Pancreas (tissue), 10 donors: ENCODE measurements at regions not wholly inside any gene's neighbourhood (a gene's known extent, or its start where the extent isn't known, plus 50 kb on each side); places are given as distances from the start of the nearest gene placed in this dataset.
"Not testable (repeated sequence)": the region's sequence is repeated elsewhere in the genome, so short reads cannot be mapped to it uniquely, and the experiment has no call there.

Experiments
- ATAC-seq, 4 donors: fragments of 200-7000 bp; cut with Tn5 transposase; one replicate each; pipeline versions ENCODE4 v1.8.0 to v1.9.1; 2020; ENCODE audit warnings: mild to moderate bottlenecking in 4 of 4, moderate library complexity in 4 of 4
- DNase-seq, 6 donors: peaks; one replicate each; pipeline ENCODE4 v3.0.0-alpha.2; 2020
- FAIRE-seq: peaks from 2 replicates; lab custom pipeline; 2012; peaks lifted over from hg19 to GRCh38; lab: Jason Lieb, UNC
- H3K27ac ChIP-seq, 4 donors: fragments of 200-600 bp; sonication (generic); 1 replicate in 3 of 4; 2 replicates in 1 of 4; pipeline versions ENCODE4 v1.5.0 to v1.8.0; 2020
- H3K27me3 ChIP-seq, 4 donors: fragments of 200-600 bp; one replicate each; pipeline ENCODE4 v1.8.0; 2021
- H3K36me3 ChIP-seq, 3 donors: fragments of 200-600 bp; sonication (generic) in 1 of 3; one replicate each; pipeline versions ENCODE4 v1.5.0 to v1.8.0; 2020 to 2021
- H3K4me1 ChIP-seq, 3 donors: fragments of 200-600 bp; one replicate each; pipeline ENCODE4 v1.8.0; 2021
- H3K4me3 ChIP-seq, 4 donors: fragments of 200-600 bp; sonication (generic) in 2 of 4; one replicate each; pipeline versions ENCODE4 v1.5.0 to v1.8.0; 2020 to 2021
- H3K9me3 ChIP-seq, 4 donors: fragments of 200-600 bp; one replicate each; pipeline ENCODE4 v1.8.0; 2021
- WGBS, 2 donors: extraction: QIAGEN DNeasy Blood & Tissue Kit; methylation state at CpG; one replicate each; pipeline ENCODE4 v1.1.7; 2013; 5-methylcytosine and 5-hydroxymethylcytosine counted together
- intact Hi-C, 3 donors: fragments of 100-400 bp; cut with DNase I; formaldehyde crosslinking; loops; one replicate each; pipeline versions ENCODE4 v1.11.1 to v1.14.2; 2022
- TF ChIP-seq, protein P1 (sequence below), 4 donors: fragments of 200-600 bp; sonication (generic) in 3 of 4; IDR thresholded peaks; one replicate each; pipeline versions ENCODE4 v1.5.0 to v1.8.0; 2021; ENCODE audit warnings: antibody characterized with exemption in 4 of 4
- donor health status: healthy with polysubstance abuse.
- donor health status: DM: no; HTN: no; CAD: no; lungs with moderate emphysema.
- donor health status: DM: no; HTN: no; CAD: no.
- donor health status: control.
- donor health status: control.
- donor health status: Bipolar disorder and iron deficiency.
- donor health status: DM: yes; HTN: yes; CAD: no.
- donor health status: DM: no; HTN: no; CAD: no.
- donor health status: DM: no; HTN: no; CAD: no.
- donor health status: DM: yes; HTN: yes; CAD: no.

DNA sequence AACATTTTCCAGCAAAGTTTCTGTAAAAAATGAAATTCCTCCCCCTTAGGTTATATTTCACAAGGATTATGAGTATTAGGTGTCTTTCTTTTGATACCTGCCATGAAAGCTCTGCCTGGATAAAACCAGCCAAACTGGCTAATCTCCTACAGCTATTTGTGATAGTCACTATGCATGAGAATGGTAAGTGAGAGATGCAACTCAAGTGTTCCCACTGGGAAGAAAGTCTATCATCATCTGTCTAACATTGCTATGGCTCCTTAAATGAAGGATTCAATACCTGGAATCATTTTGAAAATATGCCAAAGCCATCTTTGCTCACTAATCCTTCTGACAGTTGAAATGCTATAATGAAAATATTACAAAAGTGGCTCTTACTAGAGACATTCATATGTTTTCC, 339.9 kb upstream of the LRRTM4 start:
- Histone ChIP-seq H3K27me3 (no peaks in the 10 kb centered on the region), H3K27ac (no peak overlapping the region), H3K4me1 (no peaks in the 10 kb centered on the region), H3K9me3 (no peaks in the 10 kb centered on the region), H3K4me3 (no peak overlapping the region), H3K36me3 (no peaks in the 10 kb centered on the region)
- intact Hi-C loops, result no loop called here
- DNase-seq (no peak), FAIRE-seq (no peak), ATAC-seq (no peak)
- TF ChIP-seq, protein P1, sequence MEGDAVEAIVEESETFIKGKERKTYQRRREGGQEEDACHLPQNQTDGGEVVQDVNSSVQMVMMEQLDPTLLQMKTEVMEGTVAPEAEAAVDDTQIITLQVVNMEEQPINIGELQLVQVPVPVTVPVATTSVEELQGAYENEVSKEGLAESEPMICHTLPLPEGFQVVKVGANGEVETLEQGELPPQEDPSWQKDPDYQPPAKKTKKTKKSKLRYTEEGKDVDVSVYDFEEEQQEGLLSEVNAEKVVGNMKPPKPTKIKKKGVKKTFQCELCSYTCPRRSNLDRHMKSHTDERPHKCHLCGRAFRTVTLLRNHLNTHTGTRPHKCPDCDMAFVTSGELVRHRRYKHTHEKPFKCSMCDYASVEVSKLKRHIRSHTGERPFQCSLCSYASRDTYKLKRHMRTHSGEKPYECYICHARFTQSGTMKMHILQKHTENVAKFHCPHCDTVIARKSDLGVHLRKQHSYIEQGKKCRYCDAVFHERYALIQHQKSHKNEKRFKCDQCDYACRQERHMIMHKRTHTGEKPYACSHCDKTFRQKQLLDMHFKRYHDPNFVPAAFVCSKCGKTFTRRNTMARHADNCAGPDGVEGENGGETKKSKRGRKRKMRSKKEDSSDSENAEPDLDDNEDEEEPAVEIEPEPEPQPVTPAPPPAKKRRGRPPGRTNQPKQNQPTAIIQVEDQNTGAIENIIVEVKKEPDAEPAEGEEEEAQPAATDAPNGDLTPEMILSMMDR (IDR thresholded peaks at IDR 0.05), result no peak

DNA sequence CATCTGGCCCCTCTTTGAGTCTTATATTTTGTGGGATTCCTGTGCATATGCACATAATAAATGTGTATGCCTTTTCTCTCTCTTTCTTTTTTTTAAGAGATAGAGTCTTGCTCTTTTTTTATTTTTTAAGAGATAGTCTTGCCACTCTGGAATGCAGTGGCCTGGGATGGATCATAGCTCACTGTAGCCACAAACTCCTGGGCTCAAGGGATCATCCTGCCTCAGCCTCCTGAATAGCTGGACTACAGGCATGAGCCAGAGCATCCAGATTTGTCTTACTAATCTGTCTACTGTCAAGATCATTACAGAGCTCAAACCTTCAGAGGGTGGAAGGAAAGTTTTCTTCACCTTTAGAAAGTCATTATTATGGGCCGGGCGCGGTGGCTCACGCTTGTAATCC, 342.2 kb upstream of the LRRTM4 start:
- Histone ChIP-seq H3K9me3 (no peaks in the 10 kb centered on the region), H3K4me3 (no peak overlapping the region), H3K4me1 (no peaks in the 10 kb centered on the region), H3K36me3 (no peaks in the 10 kb centered on the region), H3K27me3 (no peaks in the 10 kb centered on the region), H3K27ac (no peak overlapping the region)
- WGBS, 2 donors, result 87 to 89% methylated on average over 4 of the region's 4 CpGs
- DNase-seq (no peak), ATAC-seq (no peak), FAIRE-seq (no peak)
- intact Hi-C loops, result no loop called here
- TF ChIP-seq, protein P1 (IDR thresholded peaks at IDR 0.05), result no peak

DNA sequence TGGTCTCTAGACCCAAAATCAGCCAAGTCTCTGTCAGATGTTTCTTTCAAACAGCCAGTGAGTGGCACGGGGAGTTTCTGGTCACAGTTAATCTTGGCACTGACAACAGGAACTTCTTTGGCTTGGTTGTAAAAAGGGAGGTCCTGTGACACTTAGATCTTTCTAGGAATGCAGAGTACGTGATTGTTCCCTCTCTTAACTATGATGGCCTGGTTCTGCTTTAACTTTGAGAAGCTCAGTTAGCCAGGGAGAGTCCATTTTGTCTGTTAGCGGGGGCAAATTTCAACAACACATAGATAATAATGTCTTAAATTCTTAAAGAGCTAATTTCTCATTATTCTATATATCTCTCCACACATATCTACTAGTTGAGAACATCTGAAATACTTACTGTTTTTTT, 344.5 kb upstream of the LRRTM4 start:
- Histone ChIP-seq H3K36me3 (no peaks in the 10 kb centered on the region), H3K27ac (no peak overlapping the region), H3K4me1 (no peaks in the 10 kb centered on the region), H3K27me3 (no peaks in the 10 kb centered on the region), H3K9me3 (no peaks in the 10 kb centered on the region), H3K4me3 (no peak overlapping the region)
- DNase-seq (no peak), ATAC-seq (peak in 1 of 4 donors; percentile 29), FAIRE-seq (no peak)
- intact Hi-C loops, result no loop called here
- WGBS, 2 donors, result 34 to 46% methylated on average over 3 of the region's 3 CpGs
- TF ChIP-seq, protein P1 (IDR thresholded peaks at IDR 0.05), result no peak

DNA sequence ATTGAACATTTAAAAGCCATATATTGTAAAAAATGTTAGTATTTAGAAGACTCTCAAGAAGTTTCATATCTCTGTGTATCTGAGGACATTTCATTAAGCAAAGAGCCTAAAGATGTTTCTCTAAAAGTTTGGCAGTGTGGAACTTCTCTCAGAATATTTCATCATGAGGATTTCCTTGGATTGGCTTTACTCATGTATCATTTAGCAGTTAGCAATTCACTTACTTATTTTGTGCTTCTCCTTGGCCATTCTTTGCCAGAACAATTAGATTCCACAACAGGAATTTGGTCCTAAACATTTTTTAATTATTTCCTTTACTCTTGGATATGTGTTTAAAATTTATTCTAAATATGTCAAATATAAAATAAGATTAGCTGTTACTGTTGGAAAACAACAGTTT, 345.0 kb upstream of the LRRTM4 start:
- FAIRE-seq, result no peak
- no peak for ATAC-seq
- DNase-seq, result no peak
- Histone ChIP-seq H3K27ac (no peak overlapping the region), H3K4me1 (no peaks in the 10 kb centered on the region), H3K9me3 (no peaks in the 10 kb centered on the region), H3K27me3 (no peaks in the 10 kb centered on the region), H3K36me3 (no peaks in the 10 kb centered on the region), H3K4me3 (no peak overlapping the region)
- TF ChIP-seq, protein P1 (IDR thresholded peaks at IDR 0.05), result no peak
- intact Hi-C loops, result no loop called here

DNA sequence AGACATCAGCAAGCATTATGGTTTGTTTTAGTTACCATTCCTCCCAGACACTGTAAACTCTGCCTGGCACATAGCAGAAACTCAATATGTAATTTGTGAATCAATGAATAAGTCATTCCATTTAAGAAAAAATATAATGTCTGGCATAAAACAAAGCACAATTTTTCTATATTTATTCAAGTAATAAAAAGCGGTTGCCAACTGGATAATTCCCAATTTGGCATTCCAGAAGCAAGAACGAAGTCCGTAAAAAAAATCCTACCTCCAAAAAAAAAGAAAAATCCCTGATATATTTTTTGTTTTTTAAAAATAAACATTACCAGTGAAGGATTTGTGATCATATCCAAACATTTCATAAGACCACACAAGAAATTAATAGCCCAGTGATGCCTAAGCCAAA, 351.3 kb upstream of the LRRTM4 start:
- no peaks in the 10 kb centered on the region for H3K9me3 ChIP-seq
- no peaks in the 10 kb centered on the region for H3K36me3 ChIP-seq
- no peak overlapping the region for H3K27ac ChIP-seq
- DNase-seq (no peak), FAIRE-seq (no peak), ATAC-seq (no peak)
- intact Hi-C loops, result no loop called here
- no peaks in the 10 kb centered on the region for H3K27me3 ChIP-seq
- TF ChIP-seq, protein P1 (IDR thresholded peaks at IDR 0.05), result no peak
- 44 to 60% methylated on average over 3 of the region's 3 CpGs for WGBS, 2 donors
- H3K4me3 ChIP-seq, result no peak overlapping the region
- H3K4me1 ChIP-seq, result no peaks in the 10 kb centered on the region

DNA sequence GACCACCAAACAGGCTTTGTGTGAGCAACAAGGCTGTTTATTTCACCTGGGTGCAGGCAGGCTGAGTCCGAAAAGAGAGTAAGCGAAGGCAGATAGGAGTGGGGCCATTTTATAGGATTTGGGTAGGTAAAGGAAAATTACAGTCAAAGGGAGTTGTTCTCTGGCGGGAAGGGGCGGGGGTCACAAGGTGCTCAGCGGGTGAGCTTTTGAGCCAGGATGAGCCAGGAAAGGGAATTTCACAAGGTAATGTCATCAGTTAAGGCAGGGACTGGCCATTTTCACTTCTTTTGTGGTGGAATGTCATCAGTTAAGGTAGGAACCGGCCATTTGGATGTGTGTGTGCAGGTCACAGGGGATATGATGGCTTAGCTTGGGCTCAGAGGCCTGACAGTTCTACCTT, 378.0 kb upstream of the LRRTM4 start:
- not testable (repeated sequence) for H3K4me3 ChIP-seq

More for the DNA sequence above, 378.0 kb upstream of the LRRTM4 start:
- H3K9me3 ChIP-seq, DNase-seq, H3K4me1 ChIP-seq, H3K27me3 ChIP-seq, ATAC-seq, H3K36me3 ChIP-seq, intact Hi-C loops, H3K27ac ChIP-seq, FAIRE-seq: not testable (repeated sequence)
- WGBS, 2 donors, result 75 to 85% methylated on average over 6 of the region's 6 CpGs
